ENCODE measurements at regions not wholly inside any gene's neighbourhood (a gene's known extent, or its start where the extent isn't known, plus 50 kb on each side); places are given as distances from the start of the nearest gene placed in this dataset.
A peak's percentile ranks its signal among the peaks of the same experiment; 100 is the strongest.
"Not testable (repeated sequence)": the region's sequence is repeated elsewhere in the genome, so short reads cannot be mapped to it uniquely, and the experiment has no call there.

DNA sequence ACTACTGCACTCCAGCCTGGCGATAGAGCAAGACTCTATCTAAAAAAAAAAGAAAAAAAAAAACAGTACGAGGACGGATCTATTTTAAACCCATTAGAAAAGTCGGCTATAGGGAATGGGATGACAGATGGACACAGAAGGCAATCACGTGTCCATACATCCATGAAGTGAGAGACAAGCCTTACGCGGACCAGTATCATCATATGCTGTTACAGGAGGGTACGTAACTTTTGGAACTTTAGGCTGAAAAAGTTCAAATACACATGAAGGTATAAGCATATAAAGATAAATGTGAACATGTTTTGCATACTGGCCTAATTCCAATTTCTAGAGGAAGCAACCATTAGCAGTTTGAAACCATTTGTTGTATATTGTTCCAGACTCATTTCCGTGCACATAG, 109.8 kb upstream of the EXOC2 start:
- DNase-seq, result no peak
- Histone ChIP-seq H3K4me1 (no peaks in the 10 kb centered on the region), H3K9me3 (no peaks in the 10 kb centered on the region), H3K36me3 (no peaks in the 10 kb centered on the region), H3K27me3 (peaks cover 0 to 8% (median 0%) of the 10 kb centered on the region in 4 donors), H3K27ac (no peak overlapping the region), H3K4me3 (no peak overlapping the region)
- intact Hi-C loops (cut with DNase I), result loop anchor here (10.0 kb wide), 1 partner anchor 542 kb away; no protein-coding TSS in a partner anchor
- no peak for TF ChIP-seq POLR2A (IDR thresholded peaks at IDR 0.05)
- no peak for TF ChIP-seq CTCF (IDR thresholded peaks at IDR 0.05)
- 75 to 78% methylated on average over 9 of the region's 9 CpGs for WGBS, 2 donors

DNA sequence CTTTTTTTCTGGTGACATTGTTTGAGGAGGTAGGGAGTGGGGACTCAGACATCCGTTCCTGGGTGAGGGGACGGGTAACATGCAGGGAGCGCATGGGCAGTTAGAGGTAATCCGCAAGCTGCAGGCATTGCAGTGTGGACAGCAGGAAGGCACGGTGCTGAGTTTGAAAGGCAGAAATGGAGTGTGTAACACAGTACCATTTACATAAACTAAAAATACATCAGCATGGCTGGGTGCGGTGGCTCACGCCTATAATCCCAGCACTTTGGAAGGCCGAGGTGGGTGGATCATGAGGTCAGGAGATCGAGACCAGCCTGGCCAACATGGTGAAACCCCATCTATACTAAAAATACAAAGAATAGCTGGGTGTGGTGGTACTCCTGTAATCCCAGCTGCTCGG, 109.3 kb upstream of the EXOC2 start:
- H3K27ac ChIP-seq, H3K4me3 ChIP-seq, H3K27me3 ChIP-seq, DNase-seq, H3K36me3 ChIP-seq, H3K9me3 ChIP-seq, H3K4me1 ChIP-seq: not testable (repeated sequence)
- WGBS, 2 donors, result 73 to 78% methylated on average over 9 to 10 of the region's 10 CpGs
- intact Hi-C loops (cut with DNase I), result loop anchor here (10.0 kb wide), 1 partner anchor 543 kb away; no protein-coding TSS in a partner anchor

- 77 to 95% methylated on average over 3 to 6 of the region's 6 CpGs for WGBS, 2 donors
- intact Hi-C loops (cut with DNase I), result loop anchor here (10.0 kb wide), 1 partner anchor 545 kb away; no protein-coding TSS in a partner anchor
- no peak overlapping the region for H3K4me3 ChIP-seq
- DNase-seq, result no peak
- no peaks in the 10 kb centered on the region for H3K9me3 ChIP-seq
- H3K27ac ChIP-seq, result no peak overlapping the region
- TF ChIP-seq POLR2A (IDR thresholded peaks at IDR 0.05) (no peak), CTCF (IDR thresholded peaks at IDR 0.05) (no peak)
- H3K4me1 ChIP-seq, result no peaks in the 10 kb centered on the region
- H3K36me3 ChIP-seq, result no peaks in the 10 kb centered on the region
- H3K27me3 ChIP-seq, result peaks cover 0 to 27% (median 0%) of the 10 kb centered on the region in 4 donors
Observed at GRCh38 chr6:799769-800168, 106.8 kb upstream of the EXOC2 start.

DNA sequence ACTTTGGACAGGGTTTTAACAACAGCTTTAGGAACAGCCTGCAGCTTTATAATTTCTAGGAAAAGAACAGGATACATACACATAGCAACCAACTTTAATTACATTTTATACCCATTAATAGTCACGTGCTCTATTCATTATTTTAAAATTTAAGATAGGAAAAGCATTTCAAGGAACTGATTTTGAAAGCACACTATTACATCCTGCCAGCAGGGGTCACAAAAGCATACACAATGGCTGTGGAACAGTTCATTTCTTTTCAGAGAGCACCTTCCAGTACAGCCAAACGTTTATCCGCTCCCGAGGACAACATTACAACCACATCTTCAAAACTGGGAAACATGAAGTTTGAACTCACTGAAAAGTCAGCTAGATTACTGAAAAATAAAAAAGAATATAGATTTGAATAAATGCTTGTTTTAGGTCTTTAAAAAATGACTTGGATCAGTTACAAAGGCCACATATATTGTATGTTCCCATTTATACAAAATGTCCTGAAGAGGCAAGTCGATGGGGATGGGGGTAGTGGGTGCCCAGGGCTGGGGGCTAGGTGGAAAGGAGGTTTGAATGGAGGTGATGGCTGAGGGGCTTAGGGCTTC, 104.6 kb upstream of the EXOC2 start:
- Histone ChIP-seq H3K27ac (no peak overlapping the region), H3K4me3 (no peak overlapping the region), H3K36me3 (no peaks in the 10 kb centered on the region), H3K27me3 (peaks cover 0 to 41% (median 0%) of the 10 kb centered on the region in 4 donors), H3K9me3 (no peaks in the 10 kb centered on the region), H3K4me1 (no peaks in the 10 kb centered on the region)
- intact Hi-C loops (cut with DNase I), result no loop called here
- TF ChIP-seq POLR2A (IDR thresholded peaks at IDR 0.05) (no peak), CTCF (IDR thresholded peaks at IDR 0.05) (peak; percentile 57 to 92 (median 80))
- WGBS, 2 donors, result 5 to 6% methylated on average over 5 of the region's 5 CpGs
- no peak for DNase-seq

- Histone ChIP-seq H3K9me3 (no peaks in the 10 kb centered on the region), H3K36me3 (no peaks in the 10 kb centered on the region), H3K27me3 (peaks cover 0 to 56% (median 0%) of the 10 kb centered on the region in 4 donors), H3K4me3 (no peak overlapping the region), H3K27ac (no peak overlapping the region), H3K4me1 (no peaks in the 10 kb centered on the region)
- no peak for DNase-seq
- WGBS, 2 donors, result 46 to 52% methylated on average over 10 of the region's 11 CpGs
- TF ChIP-seq CTCF (IDR thresholded peaks at IDR 0.05) (no peak), POLR2A (IDR thresholded peaks at IDR 0.05) (no peak)
- intact Hi-C loops (cut with DNase I), result no loop called here
Observed at GRCh38 chr6:795046-795685, 102.2 kb upstream of the EXOC2 start.

All from esophagus squamous epithelium (tissue), 5 donors.